Neutrophil (primary cell): ENCODE measurements at regions not wholly inside any gene's neighbourhood (a gene's known extent, or its start where the extent isn't known, plus 50 kb on each side); places are given as distances from the start of the nearest gene placed in this dataset.

Experiments
- H3K27ac ChIP-seq: fragments of 200-600 bp; sonication (generic); 2 replicates; pipeline ENCODE4 v1.5.1; 2016; ENCODE audit warnings: mild to moderate bottlenecking, moderate library complexity
- H3K27me3 ChIP-seq: fragments of 200-600 bp; sonication (generic); 2 replicates; pipeline ENCODE4 v1.6.0; 2016; ENCODE audit warnings: mild to moderate bottlenecking
- H3K36me3 ChIP-seq: fragments of 200-600 bp; sonication (generic); 2 replicates; pipeline ENCODE4 v1.5.1; 2017
- H3K4me1 ChIP-seq, 2 experiments: fragments of 200-600 bp in 1 of 2; sonication (generic) in 1 of 2; 1 replicate in 1 of 2; 2 replicates in 1 of 2; pipeline versions ENCODE4 v1.5.1 to v1.6.1; 2013 to 2016; ENCODE audit warnings: low read depth in 1 of 2, low read length in 1 of 2, mild to moderate bottlenecking in 1 of 2, moderate library complexity in 1 of 2; ENCODE audit not compliant: control insufficient read depth in 1 of 2, insufficient read depth in 1 of 2
- H3K4me3 ChIP-seq, 2 experiments: fragments of 200-600 bp in 1 of 2; sonication (generic) in 1 of 2; 1 replicate in 1 of 2; 2 replicates in 1 of 2; pipeline ENCODE4 v1.5.1; 2013 to 2016; ENCODE audit warnings: low read depth in 1 of 2, low read length in 1 of 2, mild to moderate bottlenecking in 1 of 2, moderate library complexity in 1 of 2
- H3K9me3 ChIP-seq: fragments of 200-600 bp; sonication (generic); 2 replicates; pipeline ENCODE4 v1.5.1; 2016
- CTCF ChIP-seq: fragments of 200-600 bp; sonication (generic); IDR thresholded peaks from 2 replicates; pipeline ENCODE4 v1.5.1; 2016; ENCODE audit warnings: antibody characterized with exemption

GRCh38 chr10:32125023-32125422 lies 68.8 kb upstream of the KIF5B start:
- no peak overlapping the region for H3K27ac ChIP-seq
- H3K36me3 ChIP-seq = no peaks in the 10 kb centered on the region
- peaks cover 6% of the 10 kb centered on the region for H3K9me3 ChIP-seq
- no peak for TF ChIP-seq CTCF
- no peaks in the 10 kb centered on the region for H3K4me1 ChIP-seq
- H3K27me3 ChIP-seq = no peaks in the 10 kb centered on the region
- H3K4me3 ChIP-seq = no peak overlapping the region

- H3K27me3 ChIP-seq = no peaks in the 10 kb centered on the region
- no peaks in the 10 kb centered on the region for H3K36me3 ChIP-seq
- TF ChIP-seq CTCF = no peak
- no peak overlapping the region for H3K4me3 ChIP-seq
- H3K9me3 ChIP-seq = peaks cover 6% of the 10 kb centered on the region
- H3K27ac ChIP-seq = no peak overlapping the region
- no peaks in the 10 kb centered on the region for H3K4me1 ChIP-seq
Measured at GRCh38 chr10:32123021-32123420, 66.8 kb upstream of the KIF5B start.

GRCh38 chr10:32121648-32122047 lies 65.4 kb upstream of the KIF5B start:
- Histone ChIP-seq H3K4me1 (no peaks in the 10 kb centered on the region), H3K9me3 (peaks cover 6% of the 10 kb centered on the region), H3K27ac (no peak overlapping the region), H3K36me3 (no peaks in the 10 kb centered on the region), H3K27me3 (no peaks in the 10 kb centered on the region), H3K4me3 (no peak overlapping the region)
- TF ChIP-seq CTCF = no peak

- Histone ChIP-seq H3K4me1 (no peaks in the 10 kb centered on the region), H3K27ac (no peak overlapping the region), H3K4me3 (no peak overlapping the region), H3K36me3 (no peaks in the 10 kb centered on the region), H3K27me3 (no peaks in the 10 kb centered on the region), H3K9me3 (peaks cover 6% of the 10 kb centered on the region)
- no peak for TF ChIP-seq CTCF
Measured at GRCh38 chr10:32120147-32120546, 63.9 kb upstream of the KIF5B start.

GRCh38 chr10:32114508-32114907 lies 58.3 kb upstream of the KIF5B start:
- Histone ChIP-seq H3K4me1 (no peaks in the 10 kb centered on the region), H3K27ac (no peak overlapping the region), H3K27me3 (peaks cover 7% of the 10 kb centered on the region), H3K9me3 (no peaks in the 10 kb centered on the region), H3K4me3 (no peak overlapping the region), H3K36me3 (no peaks in the 10 kb centered on the region)
- no peak for TF ChIP-seq CTCF

- Histone ChIP-seq H3K4me1 (no peaks in the 10 kb centered on the region), H3K9me3 (no peaks in the 10 kb centered on the region), H3K27me3 (peaks cover 7% of the 10 kb centered on the region), H3K36me3 (no peaks in the 10 kb centered on the region), H3K4me3 (no peak overlapping the region), H3K27ac (no peak overlapping the region)
- no peak for TF ChIP-seq CTCF
Measured at GRCh38 chr10:32112055-32112454, 55.8 kb upstream of the KIF5B start.
